Spleen (tissue), 7 donors: ENCODE measurements at regions not wholly inside any gene's neighbourhood (a gene's known extent, or its start where the extent isn't known, plus 50 kb on each side); places are given as distances from the start of the nearest gene placed in this dataset.

ENCODE experiments used
- POLR2A ChIP-seq, 3 donors: fragments of 450-650 bp; IDR thresholded peaks; one replicate each; pipeline ENCODE4 v1.5.1; 2017; ENCODE audit warnings: antibody characterized with exemption in 3 of 3, mild to moderate bottlenecking in 1 of 3
- TF ChIP-seq, protein P1 (sequence below), 11 experiments: fragments of 200-600 bp in 7 of 11; fragments of 450-650 bp in 4 of 11; sonication (generic) in 4 of 11; IDR thresholded peaks in 8 of 11; conservative IDR thresholded peaks in 3 of 11; 1 replicate in 7 of 11; 2 replicates in 4 of 11; pipeline versions ENCODE4 v1.4.0 to v1.8.0; 2016 to 2021; ENCODE audit warnings: antibody characterized with exemption in 11 of 11, inconsistent platforms in 4 of 11, mild to moderate bottlenecking in 1 of 11
- donor health status: DM: no; HTN: no; CAD: no; lungs with moderate emphysema.
- donor health status: DM: no; HTN: no; CAD: no.
- donor health status: DM: no; HTN: no; CAD: no.

GRCh38 chr7:47043304-47043703, 538.6 kb downstream of the TNS3 start:
- TF ChIP-seq, protein P1, sequence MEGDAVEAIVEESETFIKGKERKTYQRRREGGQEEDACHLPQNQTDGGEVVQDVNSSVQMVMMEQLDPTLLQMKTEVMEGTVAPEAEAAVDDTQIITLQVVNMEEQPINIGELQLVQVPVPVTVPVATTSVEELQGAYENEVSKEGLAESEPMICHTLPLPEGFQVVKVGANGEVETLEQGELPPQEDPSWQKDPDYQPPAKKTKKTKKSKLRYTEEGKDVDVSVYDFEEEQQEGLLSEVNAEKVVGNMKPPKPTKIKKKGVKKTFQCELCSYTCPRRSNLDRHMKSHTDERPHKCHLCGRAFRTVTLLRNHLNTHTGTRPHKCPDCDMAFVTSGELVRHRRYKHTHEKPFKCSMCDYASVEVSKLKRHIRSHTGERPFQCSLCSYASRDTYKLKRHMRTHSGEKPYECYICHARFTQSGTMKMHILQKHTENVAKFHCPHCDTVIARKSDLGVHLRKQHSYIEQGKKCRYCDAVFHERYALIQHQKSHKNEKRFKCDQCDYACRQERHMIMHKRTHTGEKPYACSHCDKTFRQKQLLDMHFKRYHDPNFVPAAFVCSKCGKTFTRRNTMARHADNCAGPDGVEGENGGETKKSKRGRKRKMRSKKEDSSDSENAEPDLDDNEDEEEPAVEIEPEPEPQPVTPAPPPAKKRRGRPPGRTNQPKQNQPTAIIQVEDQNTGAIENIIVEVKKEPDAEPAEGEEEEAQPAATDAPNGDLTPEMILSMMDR (IDR thresholded peaks at IDR 0.05 in 8 of 11, conservative IDR thresholded peaks at IDR 0.05 in 3 of 11) = no peak
- no peak for TF ChIP-seq POLR2A (IDR thresholded peaks at IDR 0.05)
